GM20000 (cell line): ENCODE measurements at regions not wholly inside any gene's neighbourhood (a gene's known extent, or its start where the extent isn't known, plus 50 kb on each side); places are given as distances from the start of the nearest gene placed in this dataset.
"Not testable (repeated sequence)": the region's sequence is repeated elsewhere in the genome, so short reads cannot be mapped to it uniquely, and the experiment has no call there.

Experiments used
- DNase-seq: peaks from one replicate; pipeline ENCODE4 v3.0.0; 2012; ENCODE audit warnings: low spot score
- TF ChIP-seq, protein P1 (sequence below): IDR thresholded peaks from 2 replicates; pipeline ENCODE4 v1.5.1; 2012; ENCODE audit warnings: mild to moderate bottlenecking, control low read depth; ENCODE audit errors: extremely low read depth, missing control alignments

- no peak for DNase-seq
- TF ChIP-seq, protein P1, sequence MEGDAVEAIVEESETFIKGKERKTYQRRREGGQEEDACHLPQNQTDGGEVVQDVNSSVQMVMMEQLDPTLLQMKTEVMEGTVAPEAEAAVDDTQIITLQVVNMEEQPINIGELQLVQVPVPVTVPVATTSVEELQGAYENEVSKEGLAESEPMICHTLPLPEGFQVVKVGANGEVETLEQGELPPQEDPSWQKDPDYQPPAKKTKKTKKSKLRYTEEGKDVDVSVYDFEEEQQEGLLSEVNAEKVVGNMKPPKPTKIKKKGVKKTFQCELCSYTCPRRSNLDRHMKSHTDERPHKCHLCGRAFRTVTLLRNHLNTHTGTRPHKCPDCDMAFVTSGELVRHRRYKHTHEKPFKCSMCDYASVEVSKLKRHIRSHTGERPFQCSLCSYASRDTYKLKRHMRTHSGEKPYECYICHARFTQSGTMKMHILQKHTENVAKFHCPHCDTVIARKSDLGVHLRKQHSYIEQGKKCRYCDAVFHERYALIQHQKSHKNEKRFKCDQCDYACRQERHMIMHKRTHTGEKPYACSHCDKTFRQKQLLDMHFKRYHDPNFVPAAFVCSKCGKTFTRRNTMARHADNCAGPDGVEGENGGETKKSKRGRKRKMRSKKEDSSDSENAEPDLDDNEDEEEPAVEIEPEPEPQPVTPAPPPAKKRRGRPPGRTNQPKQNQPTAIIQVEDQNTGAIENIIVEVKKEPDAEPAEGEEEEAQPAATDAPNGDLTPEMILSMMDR = no peak
Measured at GRCh38 chr1:200296091-200296661, 113.7 kb downstream of the ZNF281 start.

DNA sequence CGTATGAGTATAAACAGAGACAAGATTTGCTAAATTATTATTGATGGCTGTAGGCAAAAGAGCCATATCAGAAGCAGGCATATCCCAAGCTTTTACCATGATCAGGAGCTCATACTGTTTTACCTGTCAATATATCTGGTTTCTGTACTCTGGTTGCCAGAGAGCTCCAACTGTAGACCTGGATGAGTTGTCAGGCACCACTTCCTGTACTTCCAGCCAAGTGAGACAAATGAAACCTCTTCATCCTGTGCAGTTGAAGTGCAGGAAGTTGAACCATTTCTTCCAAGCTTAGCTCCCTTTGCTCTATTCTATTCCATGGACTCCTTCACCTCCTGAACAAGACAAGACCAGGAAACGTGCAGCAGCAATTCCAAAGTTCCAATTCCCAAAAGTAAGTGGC lies 115.6 kb downstream of the ZNF281 start:
- DNase-seq = no peak
- TF ChIP-seq, protein P1 = no peak

DNA sequence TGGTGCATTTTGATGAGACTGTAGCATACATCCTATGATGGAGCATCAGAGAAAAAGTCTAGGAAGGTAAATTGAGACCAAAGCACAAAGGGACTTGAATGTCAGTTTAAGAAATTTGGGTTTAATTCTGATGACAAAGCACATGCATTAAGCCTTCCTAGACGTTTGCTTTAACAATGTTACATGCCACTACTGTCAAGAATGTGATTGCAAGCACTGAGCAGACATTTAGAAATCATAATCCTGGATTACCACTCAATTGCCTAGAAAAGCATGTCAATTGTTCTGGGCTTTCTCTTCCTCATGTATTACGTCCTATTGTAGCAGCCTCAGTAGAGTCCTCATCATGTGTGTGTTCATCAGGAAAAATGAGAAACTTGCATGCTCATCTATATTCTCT lies 117.1 kb downstream of the ZNF281 start:
- TF ChIP-seq, protein P1 = no peak
- DNase-seq = no peak

DNA sequence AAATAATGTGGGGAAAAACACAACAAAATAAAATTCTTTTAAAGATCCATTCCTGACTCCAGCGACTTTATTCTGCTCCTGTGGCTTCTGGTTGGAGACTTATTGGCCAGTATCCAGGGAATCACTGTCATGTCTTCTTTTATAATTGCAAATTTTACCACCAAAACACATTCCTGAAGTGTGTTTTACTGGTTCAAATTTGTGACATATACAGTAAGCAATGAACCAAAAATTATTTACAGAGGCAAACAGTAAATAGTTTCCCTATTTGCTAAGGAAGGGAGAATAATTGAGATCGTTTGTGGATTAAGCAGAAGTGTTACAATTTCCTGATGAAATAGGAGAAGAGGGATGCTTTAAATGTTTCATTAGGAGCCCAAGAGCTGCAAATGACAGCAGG lies 118.7 kb downstream of the ZNF281 start:
- TF ChIP-seq, protein P1 = no peak

GRCh38 chr1:200290010-200290685 lies 119.7 kb downstream of the ZNF281 start:
- DNase-seq = no peak
- TF ChIP-seq, protein P1 = no peak

More for the DNA sequence above, 118.7 kb downstream of the ZNF281 start:
- DNase-seq = no peak

- no peak for DNase-seq
- TF ChIP-seq, protein P1 = no peak
Measured at GRCh38 chr1:200288226-200288625, 121.6 kb downstream of the ZNF281 start.

DNA sequence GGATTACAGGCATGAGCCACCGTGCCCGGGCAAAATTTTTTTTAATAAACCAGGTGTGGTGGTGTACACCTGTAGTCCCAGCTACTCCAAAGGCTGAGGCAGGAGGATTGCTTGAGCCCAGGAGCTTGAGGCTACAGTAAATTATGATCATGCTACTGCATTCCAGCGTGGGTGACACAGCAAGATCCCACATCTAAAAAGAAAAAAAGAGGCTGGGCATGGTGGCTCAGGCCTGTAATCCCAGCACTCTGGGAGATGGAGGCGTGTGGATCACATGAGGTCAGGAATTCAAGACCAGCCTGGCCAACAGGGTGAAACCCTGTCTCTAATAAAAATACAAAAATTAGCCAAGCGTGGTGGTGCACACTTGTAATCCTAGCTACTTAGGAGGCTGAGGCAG lies 125.6 kb downstream of the ZNF281 start:
- DNase-seq = not testable (repeated sequence)

DNA sequence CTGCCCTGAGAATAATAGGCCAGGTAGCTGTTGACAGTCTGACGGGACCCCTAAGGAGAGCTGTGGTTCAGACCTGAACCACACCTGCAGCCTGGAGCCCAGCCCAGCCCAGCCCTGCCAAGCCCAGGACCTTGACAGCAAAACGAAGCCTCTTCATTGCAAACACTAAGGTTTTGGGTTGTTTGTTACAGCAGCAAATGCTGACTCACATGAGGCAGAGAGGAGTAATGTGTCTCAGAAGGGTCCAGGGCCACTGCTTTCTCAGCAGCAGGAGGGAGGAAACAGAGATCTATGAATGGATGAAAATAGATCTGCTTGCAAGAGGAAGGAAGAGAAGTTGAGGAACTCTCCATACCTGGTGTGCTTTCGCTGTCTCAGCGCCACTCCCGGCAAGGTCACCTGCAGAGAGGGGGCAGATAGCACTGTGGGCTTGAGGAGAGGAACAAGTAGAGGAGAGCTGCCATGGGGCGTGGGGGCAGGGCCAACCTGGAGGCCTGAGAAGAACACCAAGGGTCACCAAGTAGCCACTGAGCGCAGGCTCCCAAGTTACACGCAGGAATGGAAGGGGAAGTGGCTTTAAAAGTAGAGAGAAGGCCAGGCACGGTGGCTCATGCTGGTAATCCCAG lies 127.2 kb downstream of the ZNF281 start:
- TF ChIP-seq, protein P1 = no peak
- no peak for DNase-seq
